ENCODE measurements at regions not wholly inside any gene's neighbourhood (a gene's known extent, or its start where the extent isn't known, plus 50 kb on each side); places are given as distances from the start of the nearest gene placed in this dataset.

- Histone ChIP-seq H4K91ac (replicated peaks; ENCODE audit: insufficient read length, low read length) (no peak overlapping the region), H3K56ac (replicated peaks; ENCODE audit: insufficient read length, low read depth, low read length) (no peak overlapping the region), H3K23ac (ENCODE audit: insufficient read length) (no peak overlapping the region), H3K18ac (ENCODE audit: extremely low read depth, low read length) (no peak overlapping the region), H3K4ac (replicated peaks; ENCODE audit: insufficient read length, low read depth, low read length) (no peak overlapping the region), H3K27ac (ENCODE audit: low read depth, low read length) (no peak overlapping the region), H3K23me2 (ENCODE audit: low read depth, low read length) (no peaks in the 10 kb centered on the region), H2BK120ac (replicated peaks; ENCODE audit: low read depth, low read length) (no peak overlapping the region), H3K4me1 (replicated peaks in 1 of 4; ENCODE audit: control insufficient read depth in 3 of 4, insufficient read depth in 4 of 4, low read length in 3 of 4) (no peaks in the 10 kb centered on the region), H3K9me3 (ENCODE audit: insufficient read depth in 2 of 2, low read depth in 1 of 2, low read length in 1 of 2) (peaks cover 0 to 7% of the 10 kb centered on the region in 2 experiments; a peak in 1 of 4 replicates), H3K14ac (ENCODE audit: insufficient read length) (no peak overlapping the region), H2BK12ac (ENCODE audit: low read depth, low read length) (no peak overlapping the region), H4K20me1 (replicated peaks in 1 of 2; ENCODE audit: control insufficient read depth in 1 of 2, insufficient read depth in 2 of 2, low read length in 2 of 2) (no peaks in the 10 kb centered on the region), H4K8ac (ENCODE audit: extremely low read depth, insufficient read depth, low read length) (no peak overlapping the region), H2BK15ac (ENCODE audit: low read length) (no peak overlapping the region), H3K4me2 (ENCODE audit: insufficient read depth in 1 of 2, low read depth in 2 of 2, low read length in 2 of 2) (no peak overlapping the region), H4K5ac (ENCODE audit: insufficient read length, low read depth, low read length) (no peak overlapping the region), H2BK5ac (ENCODE audit: low read depth, low read length) (no peak overlapping the region), H2AK5ac (ENCODE audit: low read depth, low read length) (no peak overlapping the region), H3K9ac (replicated peaks in 1 of 4; ENCODE audit: extremely low read depth in 1 of 4, low read depth in 3 of 4, low read length in 3 of 4) (no peak overlapping the region), H3K27me3 (replicated peaks in 1 of 4; ENCODE audit: control insufficient read depth in 3 of 4, extremely low read depth in 1 of 4, insufficient read depth in 3 of 4, low read length in 3 of 4) (no peaks in the 10 kb centered on the region), H3K79me2 (ENCODE audit: control insufficient read depth in 1 of 2, insufficient read depth in 2 of 2, low read length in 2 of 2) (no peaks in the 10 kb centered on the region), H3K79me1 (ENCODE audit: low read depth, low read length) (no peaks in the 10 kb centered on the region), H2BK20ac (ENCODE audit: low read length) (no peak overlapping the region), H3K4me3 (ENCODE audit: extremely low read depth in 1 of 4, insufficient read depth in 2 of 4, low read depth in 3 of 4, low read length in 4 of 4) (no peak overlapping the region), H3K36me3 (ENCODE audit: control insufficient read depth in 2 of 4, insufficient read depth in 4 of 4, low read length in 3 of 4) (no peaks in the 10 kb centered on the region), H2AFZ (ENCODE audit: low read length) (no peak overlapping the region)
- FAIRE-seq (no peak), DNase-seq (ENCODE audit: low read depth in 1 of 2, low spot score in 2 of 2) (no peak)
- TF ChIP-seq NRF1 (IDR thresholded peaks at IDR 0.05; ENCODE audit: low read depth, low read length) (no peak), EGR1 (IDR thresholded peaks at IDR 0.05; ENCODE audit: borderline replicate concordance, low read depth, low read length) (no peak), SIRT6 (IDR thresholded peaks at IDR 0.05; ENCODE audit: low read length) (no peak), SIX5 (IDR thresholded peaks at IDR 0.05; ENCODE audit: low read depth, low read length) (no peak), GTF2F1 (IDR thresholded peaks at IDR 0.05; ENCODE audit: borderline replicate concordance, low read depth, low read length) (no peak), CHD1 (IDR thresholded peaks at IDR 0.05; ENCODE audit: low read depth, low read length) (no peak), POU5F1 (IDR thresholded peaks at IDR 0.05; ENCODE audit: low read depth, low read length) (no peak), CHD2 (IDR thresholded peaks at IDR 0.05; ENCODE audit: low read length) (no peak), JUN (IDR thresholded peaks at IDR 0.05; ENCODE audit: low read depth, low read length) (no peak), EP300 (IDR thresholded peaks at IDR 0.05; ENCODE audit: borderline replicate concordance in 1 of 2, low read depth in 2 of 2, low read length in 2 of 2) (no peak), CBX5 (IDR thresholded peaks at IDR 0.05; ENCODE audit: low read depth, low read length) (no peak), GABPA (IDR thresholded peaks at IDR 0.05; ENCODE audit: borderline replicate concordance, insufficient read depth, low read length) (no peak)
- CTCF ChIA-PET (ENCODE audit: partially characterized antibody), result no interaction called here
- 88% methylated on average over 1 of the region's 1 CpG; no CpG with 5 or more reads in 1 of the 2 experiments for WGBS, 2 experiments (ENCODE audit: extremely low coverage in 1 of 2, insufficient coverage in 1 of 2, insufficient read length in 1 of 2, insufficient replicate concordance in 2 of 2, low coverage in 1 of 2, low lambda C conversion rate in 2 of 2, missing lambda C conversion rate in 1 of 2)
- POLR2A ChIA-PET (ENCODE audit: partially characterized antibody), result no interaction called here
Observed at GRCh38 chr21:17979763-17980162, 160.6 kb upstream of the C21orf91 start.
